NCI-H2029 treated with DMSO at 0.1 percent for 48 hours (cell line): ENCODE measurements at regions not wholly inside any gene's neighbourhood (a gene's known extent, or its start where the extent isn't known, plus 50 kb on each side); places are given as distances from the start of the nearest gene placed in this dataset.

ENCODE experiments used
- DNase-seq: peaks from one replicate; lab custom pipeline; 2025; lab: John Stamatoyannopoulos, UW

DNA sequence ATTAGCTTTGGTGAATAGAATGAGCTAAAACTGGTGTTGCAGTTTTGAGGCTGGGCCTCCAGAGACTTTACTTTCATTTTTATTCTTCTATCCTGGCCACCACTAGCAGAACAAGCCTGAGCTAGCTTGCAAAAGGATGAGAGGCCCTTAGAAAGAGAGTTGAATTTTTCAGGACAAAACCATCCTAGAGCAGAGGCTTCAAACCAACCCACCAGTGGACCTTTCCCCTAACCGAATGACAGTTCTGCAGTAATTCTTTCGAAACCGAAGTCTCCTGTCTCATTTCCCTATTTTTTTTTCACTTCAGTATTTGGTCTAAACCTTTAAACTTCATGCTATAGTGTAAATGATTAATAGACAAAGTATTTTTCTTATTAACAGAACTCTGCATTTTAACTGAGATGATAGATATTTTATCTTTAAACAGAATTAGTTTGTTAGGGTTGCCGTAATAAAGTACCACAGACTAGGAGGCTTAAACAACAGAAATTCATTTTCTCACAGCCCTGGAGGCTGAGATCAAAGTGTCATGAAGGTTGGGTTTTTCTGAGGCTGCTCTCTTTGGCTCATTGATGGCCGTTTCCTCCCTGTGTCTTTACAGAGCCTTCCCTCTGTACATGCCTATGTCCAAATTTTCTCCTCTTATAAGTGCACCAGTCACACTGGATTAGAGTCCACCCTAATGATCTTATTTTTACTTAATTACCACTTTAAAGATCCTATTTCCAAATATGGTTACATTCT, 80.6 kb upstream of the PAK5 start:
- no peak for DNase-seq

DNA sequence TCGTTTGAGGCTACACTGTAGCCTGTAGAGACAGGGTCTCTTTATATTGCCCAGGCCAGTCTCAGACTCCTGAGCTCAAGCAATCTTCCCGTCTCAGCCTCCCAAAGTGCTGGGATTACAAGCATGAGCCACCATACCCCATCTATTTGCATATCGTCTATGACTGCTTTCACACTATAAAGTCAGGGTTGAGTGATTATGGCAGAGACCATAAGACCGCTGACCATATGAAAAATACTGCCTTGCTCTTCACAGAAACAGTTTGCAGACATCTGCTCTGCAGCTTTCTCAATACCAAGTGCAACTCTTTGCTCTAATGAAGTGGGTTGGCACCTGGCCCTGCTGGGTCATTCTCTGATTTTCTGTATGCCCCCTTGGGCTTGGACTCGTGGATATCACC, 79.5 kb upstream of the PAK5 start:
- DNase-seq = no peak

DNA sequence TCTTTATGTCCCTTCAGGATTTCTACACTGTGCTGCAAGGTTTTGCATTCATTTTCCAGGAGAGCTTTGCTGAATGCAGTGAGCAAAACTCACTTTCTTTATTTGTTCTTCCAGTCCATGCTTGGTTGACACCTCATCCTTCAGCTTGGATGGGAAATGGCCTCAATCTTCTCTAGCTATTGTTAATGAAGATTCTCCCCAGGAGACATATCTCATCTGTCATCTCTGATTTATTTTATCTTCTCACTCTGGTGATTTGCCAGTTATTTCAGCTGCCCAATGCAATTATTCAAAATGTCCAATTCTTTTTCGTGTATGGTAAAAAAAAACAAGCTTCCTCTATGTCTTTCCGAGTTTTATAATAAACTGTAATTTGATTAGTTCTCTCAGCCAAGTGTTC, 77.9 kb upstream of the PAK5 start:
- no peak for DNase-seq

DNA sequence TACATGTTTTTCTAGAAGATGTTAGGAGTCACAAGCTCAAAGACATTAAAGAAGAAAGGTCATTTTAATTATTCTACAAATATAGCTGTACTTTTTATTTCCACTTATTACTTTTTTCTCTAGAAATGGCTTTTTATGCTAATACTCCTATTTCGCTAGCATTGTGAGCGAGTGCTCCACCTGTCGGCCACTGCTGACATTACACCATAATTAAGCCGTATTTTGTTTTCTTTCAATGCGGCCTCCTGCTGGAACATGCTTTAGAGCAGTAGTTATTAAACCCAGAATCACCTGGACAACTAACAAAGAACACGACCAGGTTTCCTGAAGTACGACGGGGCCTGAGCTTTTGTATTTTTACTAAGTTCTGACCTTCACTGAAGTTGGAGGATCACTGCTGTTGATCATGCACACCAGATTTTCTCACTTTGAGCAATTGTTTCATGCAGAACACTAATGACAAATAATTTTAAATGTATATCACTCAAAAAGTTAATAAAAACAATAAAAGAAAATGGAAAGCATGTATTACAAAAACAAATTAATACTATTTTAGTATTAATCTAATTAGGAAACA, 74.1 kb upstream of the PAK5 start:
- peak; percentile 7 for DNase-seq

DNA sequence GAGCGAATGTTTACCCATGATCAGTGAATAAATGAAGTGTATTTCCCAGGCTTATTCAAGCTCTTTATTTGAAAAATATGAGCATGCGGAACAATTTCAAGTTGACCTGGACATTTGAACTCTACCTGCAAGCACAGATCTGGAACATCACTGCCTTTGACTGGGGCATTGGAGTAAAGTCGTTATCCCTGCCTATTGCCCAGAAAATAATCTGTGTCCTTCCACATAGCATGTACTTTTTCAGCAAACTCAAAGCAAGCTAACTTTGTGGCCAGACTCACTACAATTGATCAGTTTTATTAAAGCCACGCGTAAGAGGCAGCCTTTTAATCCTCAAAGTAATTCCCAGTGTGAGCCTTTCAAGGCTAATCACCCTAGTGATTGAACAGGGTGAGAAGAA, 73.4 kb upstream of the PAK5 start:
- DNase-seq = no peak

DNA sequence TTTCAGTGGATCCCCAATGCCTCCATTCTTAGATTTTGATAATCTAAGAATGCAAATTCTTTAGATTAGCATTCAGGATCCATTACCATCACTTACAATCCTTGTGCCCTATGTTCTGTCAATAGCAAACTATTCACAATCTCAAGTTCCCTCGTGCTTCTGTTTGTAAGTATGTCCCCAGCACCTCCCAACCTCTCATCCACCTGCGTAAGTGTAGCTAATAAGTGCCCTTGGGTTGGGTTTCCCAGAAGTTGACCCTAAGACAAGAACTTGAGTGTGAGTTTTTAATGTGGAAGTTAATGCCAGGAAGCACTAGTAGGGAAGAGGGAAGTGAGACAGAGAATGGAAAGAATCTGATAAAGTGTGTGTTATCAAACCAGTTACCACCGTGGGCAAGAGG, 72.6 kb upstream of the PAK5 start:
- DNase-seq = no peak

DNA sequence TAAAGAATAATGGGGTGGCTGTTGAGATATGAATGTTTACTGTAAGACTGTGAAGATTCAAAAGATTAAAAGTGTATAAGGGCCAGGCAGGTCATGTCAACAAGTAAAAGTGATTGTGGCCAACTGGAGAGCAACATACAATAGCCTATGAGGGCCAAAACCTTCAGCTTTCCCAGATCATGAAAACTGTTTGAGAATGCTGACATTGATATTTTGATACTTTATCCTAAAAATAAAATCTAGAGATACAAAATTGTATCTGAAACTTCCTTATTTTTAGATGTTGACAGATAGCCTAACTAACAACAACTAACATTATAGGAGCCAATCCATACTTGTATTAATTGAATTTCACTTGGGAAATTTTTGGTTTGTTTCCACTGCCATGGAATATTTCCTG, 70.3 kb upstream of the PAK5 start:
- no peak for DNase-seq

DNA sequence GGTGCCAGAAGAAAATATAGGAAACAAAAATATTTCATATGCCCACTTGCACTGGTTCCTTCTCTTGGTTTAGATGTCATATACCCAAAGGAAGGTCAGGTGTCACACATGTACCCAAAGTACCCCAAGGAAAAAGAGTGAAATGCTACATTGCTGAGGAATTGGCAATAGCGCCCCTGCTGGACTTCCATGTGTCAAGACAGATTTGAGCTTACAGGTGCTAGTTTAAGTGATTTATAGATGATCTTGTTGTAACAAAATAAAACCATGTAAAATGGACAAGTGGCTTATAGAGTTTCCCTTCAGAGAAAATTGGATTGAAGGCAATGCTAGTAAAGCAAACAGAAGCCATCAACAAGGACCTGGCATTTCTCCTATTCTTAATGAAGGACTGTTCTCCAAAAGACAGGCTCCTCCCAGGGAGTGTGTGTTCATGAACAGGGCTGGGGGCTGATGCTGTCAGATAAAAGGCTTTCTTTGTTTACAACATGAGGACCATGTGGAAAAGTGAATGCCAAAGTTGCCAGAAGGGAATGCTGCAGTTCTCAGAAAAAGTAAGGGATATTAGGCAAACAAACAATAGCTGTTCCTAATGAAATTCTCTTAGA, 64.3 kb upstream of the PAK5 start:
- peak; percentile 44 for DNase-seq

DNA sequence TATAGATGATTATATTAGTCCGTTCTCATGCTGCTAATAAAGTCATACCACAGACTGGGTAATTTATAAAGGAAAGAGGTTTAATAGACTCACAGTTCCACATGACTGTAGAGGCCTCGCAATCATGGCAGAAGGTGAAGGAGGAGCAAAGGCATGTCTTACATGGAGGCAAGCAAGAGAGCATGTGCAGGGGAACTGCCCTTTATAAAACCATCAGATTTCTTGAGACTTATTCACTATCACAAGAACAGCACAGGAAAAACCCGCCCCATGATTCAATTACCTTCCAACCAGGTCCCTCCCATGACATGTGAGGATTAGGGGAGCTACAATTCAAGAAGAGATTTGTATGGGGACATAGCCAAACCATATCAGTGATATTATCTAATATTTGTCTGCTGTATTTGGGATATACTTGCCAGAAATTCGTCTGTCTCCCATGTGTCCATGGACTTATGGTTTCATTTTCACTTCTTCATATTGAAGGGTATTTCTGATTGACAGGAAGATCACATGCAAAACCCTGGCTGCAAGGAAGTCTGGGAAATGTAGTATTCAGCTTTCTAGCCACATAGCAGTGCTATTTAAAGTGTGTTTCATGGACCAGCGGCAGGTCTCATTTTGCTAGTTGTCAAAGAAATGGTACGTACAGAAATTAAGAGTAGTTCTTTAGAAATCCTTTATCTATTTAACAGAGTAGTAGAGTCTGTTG, 50.5 kb upstream of the PAK5 start:
- peak; percentile 7 for DNase-seq
